Left cardiac atrium (tissue), 4 donors: ENCODE measurements at regions not wholly inside any gene's neighbourhood (a gene's known extent, or its start where the extent isn't known, plus 50 kb on each side); places are given as distances from the start of the nearest gene placed in this dataset.
"Not testable (repeated sequence)": the region's sequence is repeated elsewhere in the genome, so short reads cannot be mapped to it uniquely, and the experiment has no call there.

Source experiments
- ATAC-seq, 2 donors: fragments of 200-7000 bp; cut with Tn5 transposase; one replicate each; pipeline ENCODE4 v1.9.1; 2020; ENCODE audit warnings: mild to moderate bottlenecking in 2 of 2, moderate library complexity in 2 of 2
- DNase-seq: peaks from one replicate; pipeline ENCODE4 v3.0.0-alpha.2; 2020
- intact Hi-C, 2 donors: fragments of 100-400 bp; cut with DNase I; formaldehyde crosslinking; loops; one replicate each; pipeline versions ENCODE4 v1.14.1 to v1.15.1; 2022 to 2023
- donor health status: DM: no; HTN: yes; CAD: no.
- donor health status: DM: no; HTN: yes; CAD: no; lungs with severe emphysema.
- donor health status: DM: yes; HTN: yes; CAD: no.
- donor health status: Dilated cardiomyopathy.

GRCh38 chr1:201729973-201730608 lies 98.9 kb upstream of the IPO9 start:
- DNase-seq (no peak), ATAC-seq (no peak)
- intact Hi-C loops = no loop called here

GRCh38 chr1:201730611-201731010 lies 98.3 kb upstream of the IPO9 start:
- ATAC-seq = no peak
- intact Hi-C loops = no loop called here

GRCh38 chr1:201731142-201731541 lies 97.8 kb upstream of the IPO9 start:
- DNase-seq = no peak
- intact Hi-C loops = no loop called here
- peak in 1 of 2 donors; percentile 16 for ATAC-seq

More at GRCh38 chr1:201730611-201731010, 98.3 kb upstream of the IPO9 start:
- no peak for DNase-seq

- ATAC-seq (peak; percentile 41 to 91), DNase-seq (no peak)
- intact Hi-C loops = no loop called here
Observed at GRCh38 chr1:201731592-201731991, 97.4 kb upstream of the IPO9 start.

GRCh38 chr1:201732351-201732750 lies 96.6 kb upstream of the IPO9 start:
- no peak for DNase-seq
- intact Hi-C loops = no loop called here
- no peak for ATAC-seq

- intact Hi-C loops, DNase-seq, ATAC-seq: not testable (repeated sequence)
Observed at GRCh38 chr1:201734221-201734620, 94.7 kb upstream of the IPO9 start.

GRCh38 chr1:201734786-201735185 lies 94.2 kb upstream of the IPO9 start:
- intact Hi-C loops = no loop called here
- DNase-seq = no peak
- no peak for ATAC-seq

- no peak for ATAC-seq
- DNase-seq = no peak
- intact Hi-C loops = no loop called here
Observed at GRCh38 chr1:201736707-201737320, 92.1 kb upstream of the IPO9 start.

GRCh38 chr1:201737352-201738060 lies 91.5 kb upstream of the IPO9 start:
- intact Hi-C loops = no loop called here
- DNase-seq = no peak
- peak; percentile 57 to 62 for ATAC-seq

- intact Hi-C loops = no loop called here
- no peak for ATAC-seq
- DNase-seq = no peak
Observed at GRCh38 chr1:201739080-201739479, 89.9 kb upstream of the IPO9 start.

- ATAC-seq (peak; percentile 49 to 79), DNase-seq (peak; percentile 62)
- intact Hi-C loops = no loop called here
Observed at GRCh38 chr1:201739492-201740085, 89.4 kb upstream of the IPO9 start.

- DNase-seq (no peak), ATAC-seq (peak in 1 of 2 donors; percentile 43)
- intact Hi-C loops = no loop called here
Observed at GRCh38 chr1:201740086-201740541, 88.8 kb upstream of the IPO9 start.

- ATAC-seq = peak; percentile 19 to 26
- intact Hi-C loops = no loop called here
- DNase-seq = no peak
Observed at GRCh38 chr1:201740670-201741111, 88.3 kb upstream of the IPO9 start.

- no peak for ATAC-seq
- no peak for DNase-seq
- intact Hi-C loops = no loop called here
Observed at GRCh38 chr1:201741763-201742342, 87.1 kb upstream of the IPO9 start.

GRCh38 chr1:201742476-201742875 lies 86.5 kb upstream of the IPO9 start:
- DNase-seq = no peak
- intact Hi-C loops = no loop called here
- ATAC-seq = peak in 1 of 2 donors; percentile 35

- ATAC-seq (no peak), DNase-seq (no peak)
- intact Hi-C loops = no loop called here
Observed at GRCh38 chr1:201742955-201743805, 85.8 kb upstream of the IPO9 start.

GRCh38 chr1:201745023-201745422 lies 83.9 kb upstream of the IPO9 start:
- intact Hi-C loops = no loop called here
- no peak for DNase-seq
- no peak for ATAC-seq

GRCh38 chr1:201746156-201746555 lies 82.8 kb upstream of the IPO9 start:
- no peak for ATAC-seq
- intact Hi-C loops = no loop called here
- no peak for DNase-seq

- ATAC-seq (no peak), DNase-seq (no peak)
- intact Hi-C loops = no loop called here
Observed at GRCh38 chr1:201747261-201747660, 81.7 kb upstream of the IPO9 start.
